IPS DF 4.7 (cell line): ENCODE measurements at regions not wholly inside any gene's neighbourhood (a gene's known extent, or its start where the extent isn't known, plus 50 kb on each side); places are given as distances from the start of the nearest gene placed in this dataset.

Source experiments
- DNase-seq: peaks from one replicate; pipeline ENCODE4 v3.0.0-alpha.2; 2013; ENCODE audit warnings: low spot score; ENCODE audit errors: extremely low read depth

- DNase-seq, result no peak
Observed at GRCh38 chr13:59103004-59103768, 1060.5 kb downstream of the DIAPH3 start.

- no peak for DNase-seq
Observed at GRCh38 chr13:59111751-59112171, 1052.0 kb downstream of the DIAPH3 start.

GRCh38 chr13:59112221-59112718, 1051.5 kb downstream of the DIAPH3 start:
- no peak for DNase-seq

- DNase-seq, result no peak
Observed at GRCh38 chr13:59119475-59119874, 1044.3 kb downstream of the DIAPH3 start.

- DNase-seq, result no peak
Observed at GRCh38 chr13:59120297-59120843, 1043.4 kb downstream of the DIAPH3 start.

GRCh38 chr13:59121507-59121906, 1042.2 kb downstream of the DIAPH3 start:
- no peak for DNase-seq

- DNase-seq, result no peak
Observed at GRCh38 chr13:59126474-59126873, 1037.3 kb downstream of the DIAPH3 start.

- no peak for DNase-seq
Observed at GRCh38 chr13:59133903-59134302, 1029.8 kb downstream of the DIAPH3 start.

- DNase-seq, result no peak
Observed at GRCh38 chr13:59144700-59145099, 1019.0 kb downstream of the DIAPH3 start.

GRCh38 chr13:59145381-59145780, 1018.3 kb downstream of the DIAPH3 start:
- no peak for DNase-seq

GRCh38 chr13:59157181-59157580, 1006.5 kb downstream of the DIAPH3 start:
- no peak for DNase-seq

GRCh38 chr13:59166174-59166573, 997.6 kb downstream of the DIAPH3 start:
- no peak for DNase-seq

GRCh38 chr13:59172076-59172475, 991.7 kb downstream of the DIAPH3 start:
- DNase-seq, result no peak

GRCh38 chr13:59176775-59177174, 987.0 kb downstream of the DIAPH3 start:
- DNase-seq, result no peak

GRCh38 chr13:59178344-59178743, 985.4 kb downstream of the DIAPH3 start:
- no peak for DNase-seq

- DNase-seq, result no peak
Observed at GRCh38 chr13:59182241-59182640, 981.5 kb downstream of the DIAPH3 start.

GRCh38 chr13:59197397-59197796, 966.3 kb downstream of the DIAPH3 start:
- no peak for DNase-seq

- no peak for DNase-seq
Observed at GRCh38 chr13:59201841-59202240, 961.9 kb downstream of the DIAPH3 start.

GRCh38 chr13:59203855-59204254, 959.9 kb downstream of the DIAPH3 start:
- DNase-seq, result no peak

GRCh38 chr13:59205501-59205900, 958.2 kb downstream of the DIAPH3 start:
- no peak for DNase-seq

GRCh38 chr13:59208405-59209195, 955.1 kb downstream of the DIAPH3 start:
- DNase-seq, result no peak

- no peak for DNase-seq
Observed at GRCh38 chr13:59210543-59210942, 953.2 kb downstream of the DIAPH3 start.
